ENCODE measurements at regions not wholly inside any gene's neighbourhood (a gene's known extent, or its start where the extent isn't known, plus 50 kb on each side); places are given as distances from the start of the nearest gene placed in this dataset.

GRCh38 chr6:148203970-148204369 is 138.7 kb upstream of the SASH1 start:
- H3K27ac ChIP-seq (ENCODE audit: insufficient read depth in 1 of 2, low read depth in 1 of 2, low read length in 2 of 2, poor library complexity in 1 of 2, severe bottlenecking in 2 of 2) = no peak overlapping the region
- POLR2A ChIA-PET = no interaction called here
- peaks cover 0 to 3% (median 0%) of the 10 kb centered on the region in 5 experiments for H3K9me3 ChIP-seq (ENCODE audit: control extremely low read depth in 1 of 5, control insufficient read depth in 4 of 5, insufficient read depth in 2 of 5, low read depth in 1 of 5, low read length in 4 of 5)
- CTCF ChIA-PET = no interaction called here
- no peaks in the 10 kb centered on the region for H3K36me3 ChIP-seq (ENCODE audit: control insufficient read depth in 4 of 4, insufficient read depth in 4 of 4, low read length in 3 of 4)
- H3K4me3 ChIP-seq (ENCODE audit: control insufficient read depth in 1 of 7, extremely low read depth in 1 of 7, insufficient read depth in 4 of 7, low read depth in 2 of 7, low read length in 6 of 7) = peak overlapping the region in 1 of 7 experiments; percentile 21
- WGBS (ENCODE audit: insufficient coverage) = 0% methylated on average over 2 of the region's 9 CpGs
- H3K4me1 ChIP-seq (ENCODE audit: control extremely low read depth in 1 of 4, control insufficient read depth in 4 of 4, insufficient read depth in 4 of 4, low read length in 3 of 4) = peaks cover 2 to 9% (median 6%) of the 10 kb centered on the region in 4 experiments
- DNase-seq = peak; percentile 83 to 96 (median 96)
- peaks cover 22 to 92% (median 42%) of the 10 kb centered on the region in 5 experiments for H3K27me3 ChIP-seq (replicated peaks in 2 of 5; ENCODE audit: control insufficient read depth in 4 of 5, insufficient read depth in 5 of 5, low read length in 4 of 5)

GRCh38 chr6:148208298-148208697 is 134.3 kb upstream of the SASH1 start:
- POLR2A ChIA-PET = no interaction called here
- DNase-seq = no peak
- no peak overlapping the region for H3K4me3 ChIP-seq (ENCODE audit: control insufficient read depth in 1 of 7, extremely low read depth in 1 of 7, insufficient read depth in 4 of 7, low read depth in 2 of 7, low read length in 6 of 7)
- WGBS (ENCODE audit: insufficient coverage) = 40% methylated on average over 1 of the region's 3 CpGs
- CTCF ChIA-PET = interaction anchor here (1.8 kb wide), 1 partner anchor 42 kb away, joined by 3 read pairs; no protein-coding TSS in a partner anchor
- peaks cover 2 to 9% (median 6%) of the 10 kb centered on the region in 4 experiments for H3K4me1 ChIP-seq (ENCODE audit: control extremely low read depth in 1 of 4, control insufficient read depth in 4 of 4, insufficient read depth in 4 of 4, low read length in 3 of 4)
- H3K27me3 ChIP-seq (replicated peaks in 2 of 5; ENCODE audit: control insufficient read depth in 4 of 5, insufficient read depth in 5 of 5, low read length in 4 of 5) = peaks cover 34 to 88% (median 47%) of the 10 kb centered on the region in 5 experiments
- no peaks in the 10 kb centered on the region for H3K36me3 ChIP-seq (ENCODE audit: control insufficient read depth in 4 of 4, insufficient read depth in 4 of 4, low read length in 3 of 4)
- H3K9me3 ChIP-seq (ENCODE audit: control extremely low read depth in 1 of 5, control insufficient read depth in 4 of 5, insufficient read depth in 2 of 5, low read depth in 1 of 5, low read length in 4 of 5) = no peaks in the 10 kb centered on the region
- no peak overlapping the region for H3K27ac ChIP-seq (ENCODE audit: insufficient read depth in 1 of 2, low read depth in 1 of 2, low read length in 2 of 2, poor library complexity in 1 of 2, severe bottlenecking in 2 of 2)

- H3K4me1 ChIP-seq (ENCODE audit: control extremely low read depth in 1 of 4, control insufficient read depth in 4 of 4, insufficient read depth in 4 of 4, low read length in 3 of 4) = no peaks in the 10 kb centered on the region
- no peak overlapping the region for H3K27ac ChIP-seq (ENCODE audit: insufficient read depth in 1 of 2, low read depth in 1 of 2, low read length in 2 of 2, poor library complexity in 1 of 2, severe bottlenecking in 2 of 2)
- H3K36me3 ChIP-seq (ENCODE audit: control insufficient read depth in 4 of 4, insufficient read depth in 4 of 4, low read length in 3 of 4) = no peaks in the 10 kb centered on the region
- DNase-seq = no peak
- peaks cover 32 to 88% (median 49%) of the 10 kb centered on the region in 5 experiments for H3K27me3 ChIP-seq (replicated peaks in 2 of 5; ENCODE audit: control insufficient read depth in 4 of 5, insufficient read depth in 5 of 5, low read length in 4 of 5)
- ChIA-PET CTCF (no interaction called here), POLR2A (no interaction called here)
- WGBS (ENCODE audit: insufficient coverage) = 94% methylated on average over 10 of the region's 11 CpGs
- H3K4me3 ChIP-seq (ENCODE audit: control insufficient read depth in 1 of 7, extremely low read depth in 1 of 7, insufficient read depth in 4 of 7, low read depth in 2 of 7, low read length in 6 of 7) = no peak overlapping the region
- H3K9me3 ChIP-seq (ENCODE audit: control extremely low read depth in 1 of 5, control insufficient read depth in 4 of 5, insufficient read depth in 2 of 5, low read depth in 1 of 5, low read length in 4 of 5) = no peaks in the 10 kb centered on the region
Measured at GRCh38 chr6:148211777-148212324, 130.8 kb upstream of the SASH1 start.

- peak in 1 of 3 donors; percentile 11 for DNase-seq
- Histone ChIP-seq H3K27ac (ENCODE audit: insufficient read depth in 1 of 2, low read depth in 1 of 2, low read length in 2 of 2, poor library complexity in 1 of 2, severe bottlenecking in 2 of 2) (no peak overlapping the region), H3K4me3 (ENCODE audit: control insufficient read depth in 1 of 7, extremely low read depth in 1 of 7, insufficient read depth in 4 of 7, low read depth in 2 of 7, low read length in 6 of 7) (no peak overlapping the region), H3K27me3 (replicated peaks in 2 of 5; ENCODE audit: control insufficient read depth in 4 of 5, insufficient read depth in 5 of 5, low read length in 4 of 5) (peaks cover 34 to 88% (median 48%) of the 10 kb centered on the region in 5 experiments), H3K4me1 (ENCODE audit: control extremely low read depth in 1 of 4, control insufficient read depth in 4 of 4, insufficient read depth in 4 of 4, low read length in 3 of 4) (no peaks in the 10 kb centered on the region), H3K36me3 (ENCODE audit: control insufficient read depth in 4 of 4, insufficient read depth in 4 of 4, low read length in 3 of 4) (no peaks in the 10 kb centered on the region), H3K9me3 (ENCODE audit: control extremely low read depth in 1 of 5, control insufficient read depth in 4 of 5, insufficient read depth in 2 of 5, low read depth in 1 of 5, low read length in 4 of 5) (no peaks in the 10 kb centered on the region)
- ChIA-PET CTCF (no interaction called here), POLR2A (no interaction called here)
- 100% methylated on average over 1 of the region's 3 CpGs for WGBS (ENCODE audit: insufficient coverage)
Measured at GRCh38 chr6:148212366-148212765, 130.3 kb upstream of the SASH1 start.

GRCh38 chr6:148213366-148213765 is 129.3 kb upstream of the SASH1 start:
- CTCF ChIA-PET = no interaction called here

GRCh38 chr6:148214667-148215066 is 128.0 kb upstream of the SASH1 start:
- Histone ChIP-seq H3K9me3 (ENCODE audit: control extremely low read depth in 1 of 5, control insufficient read depth in 4 of 5, insufficient read depth in 2 of 5, low read depth in 1 of 5, low read length in 4 of 5) (no peaks in the 10 kb centered on the region), H3K36me3 (ENCODE audit: control insufficient read depth in 4 of 4, insufficient read depth in 4 of 4, low read length in 3 of 4) (no peaks in the 10 kb centered on the region), H3K27me3 (replicated peaks in 2 of 5; ENCODE audit: control insufficient read depth in 4 of 5, insufficient read depth in 5 of 5, low read length in 4 of 5) (peaks cover 27 to 82% (median 33%) of the 10 kb centered on the region in 5 experiments), H3K27ac (ENCODE audit: insufficient read depth in 1 of 2, low read depth in 1 of 2, low read length in 2 of 2, poor library complexity in 1 of 2, severe bottlenecking in 2 of 2) (no peak overlapping the region), H3K4me3 (ENCODE audit: control insufficient read depth in 1 of 7, extremely low read depth in 1 of 7, insufficient read depth in 4 of 7, low read depth in 2 of 7, low read length in 6 of 7) (no peak overlapping the region), H3K4me1 (ENCODE audit: control extremely low read depth in 1 of 4, control insufficient read depth in 4 of 4, insufficient read depth in 4 of 4, low read length in 3 of 4) (no peaks in the 10 kb centered on the region)
- ChIA-PET CTCF (interaction anchor here (1.1 kb wide), 1 partner anchor 49 kb away, joined by 3 read pairs; no protein-coding TSS in a partner anchor), POLR2A (no interaction called here)
- WGBS (ENCODE audit: insufficient coverage) = 100% methylated on average over 3 of the region's 5 CpGs
- DNase-seq = no peak

More at GRCh38 chr6:148213366-148213765, 129.3 kb upstream of the SASH1 start:
- WGBS (ENCODE audit: insufficient coverage) = 88% methylated on average over 2 of the region's 3 CpGs
- Histone ChIP-seq H3K36me3 (ENCODE audit: control insufficient read depth in 4 of 4, insufficient read depth in 4 of 4, low read length in 3 of 4) (no peaks in the 10 kb centered on the region), H3K4me1 (ENCODE audit: control extremely low read depth in 1 of 4, control insufficient read depth in 4 of 4, insufficient read depth in 4 of 4, low read length in 3 of 4) (no peaks in the 10 kb centered on the region), H3K27me3 (replicated peaks in 2 of 5; ENCODE audit: control insufficient read depth in 4 of 5, insufficient read depth in 5 of 5, low read length in 4 of 5) (peaks cover 28 to 83% (median 40%) of the 10 kb centered on the region in 5 experiments), H3K27ac (ENCODE audit: insufficient read depth in 1 of 2, low read depth in 1 of 2, low read length in 2 of 2, poor library complexity in 1 of 2, severe bottlenecking in 2 of 2) (no peak overlapping the region), H3K4me3 (ENCODE audit: control insufficient read depth in 1 of 7, extremely low read depth in 1 of 7, insufficient read depth in 4 of 7, low read depth in 2 of 7, low read length in 6 of 7) (no peak overlapping the region), H3K9me3 (ENCODE audit: control extremely low read depth in 1 of 5, control insufficient read depth in 4 of 5, insufficient read depth in 2 of 5, low read depth in 1 of 5, low read length in 4 of 5) (no peaks in the 10 kb centered on the region)
- POLR2A ChIA-PET = no interaction called here
- no peak for DNase-seq

- Histone ChIP-seq H3K4me1 (ENCODE audit: control extremely low read depth in 1 of 4, control insufficient read depth in 4 of 4, insufficient read depth in 4 of 4, low read length in 3 of 4) (no peaks in the 10 kb centered on the region), H3K36me3 (ENCODE audit: control insufficient read depth in 4 of 4, insufficient read depth in 4 of 4, low read length in 3 of 4) (no peaks in the 10 kb centered on the region), H3K27ac (ENCODE audit: insufficient read depth in 1 of 2, low read depth in 1 of 2, low read length in 2 of 2, poor library complexity in 1 of 2, severe bottlenecking in 2 of 2) (no peak overlapping the region), H3K27me3 (replicated peaks in 2 of 5; ENCODE audit: control insufficient read depth in 4 of 5, insufficient read depth in 5 of 5, low read length in 4 of 5) (peaks cover 17 to 82% (median 30%) of the 10 kb centered on the region in 5 experiments), H3K4me3 (ENCODE audit: control insufficient read depth in 1 of 7, extremely low read depth in 1 of 7, insufficient read depth in 4 of 7, low read depth in 2 of 7, low read length in 6 of 7) (no peak overlapping the region), H3K9me3 (ENCODE audit: control extremely low read depth in 1 of 5, control insufficient read depth in 4 of 5, insufficient read depth in 2 of 5, low read depth in 1 of 5, low read length in 4 of 5) (no peaks in the 10 kb centered on the region)
- POLR2A ChIA-PET = no interaction called here
- no CpG with 5 or more reads among the region's 4 CpGs for WGBS (ENCODE audit: insufficient coverage)
- CTCF ChIA-PET = no interaction called here
- DNase-seq = no peak
Measured at GRCh38 chr6:148217051-148217450, 125.6 kb upstream of the SASH1 start.

All from common myeloid progenitor, CD34-positive (primary cell).